Gastroesophageal sphincter (tissue), 4 donors: ENCODE measurements at regions not wholly inside any gene's neighbourhood (a gene's known extent, or its start where the extent isn't known, plus 50 kb on each side); places are given as distances from the start of the nearest gene placed in this dataset.

ENCODE experiments used
- ATAC-seq: fragments of 150-250 bp; one replicate; pipeline ENCODE4 v1.9.1; 2016; ENCODE audit warnings: mild to moderate bottlenecking, moderate library complexity
- H3K27ac ChIP-seq, 4 donors: fragments of 200-600 bp; sonication (generic) in 3 of 4; 1 replicate in 3 of 4; 2 replicates in 1 of 4; pipeline ENCODE4 v1.5.1; 2016 to 2019
- H3K27me3 ChIP-seq: fragments of 200-600 bp; sonication (generic); one replicate; pipeline ENCODE4 v1.5.1; 2019
- H3K36me3 ChIP-seq, 2 donors: fragments of 200-600 bp; sonication (generic); one replicate each; pipeline ENCODE4 v1.5.1; 2019; ENCODE audit warnings: control low read depth in 1 of 2
- H3K4me1 ChIP-seq, 3 donors: fragments of 200-600 bp; sonication (generic); 1 replicate in 2 of 3; 2 replicates in 1 of 3; pipeline ENCODE4 v1.5.1; 2016 to 2019; ENCODE audit warnings: control low read depth in 2 of 3
- H3K4me3 ChIP-seq, 2 donors: fragments of 200-600 bp; sonication (generic); one replicate each; pipeline ENCODE4 v1.5.1; 2019; ENCODE audit warnings: mild to moderate bottlenecking in 1 of 2, moderate library complexity in 1 of 2
- H3K9me3 ChIP-seq, 3 donors: fragments of 200-600 bp; sonication (generic); one replicate each; pipeline ENCODE4 v1.5.1; 2017 to 2019; ENCODE audit warnings: control low read depth in 2 of 3
- CTCF ChIP-seq, 4 experiments: fragments of 200-600 bp in 2 of 4; fragments of 450-650 bp in 2 of 4; sonication (generic) in 1 of 4; IDR thresholded peaks; one replicate each; pipeline ENCODE4 v1.5.1; 2017 to 2019; ENCODE audit warnings: antibody characterized with exemption in 4 of 4, mild to moderate bottlenecking in 2 of 4, moderate library complexity in 2 of 4
- EP300 ChIP-seq: sonication (generic); formaldehyde crosslinking; IDR thresholded peaks from one replicate; pipeline ENCODE4 v1.6.1; 2017; ENCODE audit warnings: antibody characterized with exemption, mild to moderate bottlenecking
- POLR2A ChIP-seq, 2 donors: fragments of 450-650 bp; IDR thresholded peaks; one replicate each; pipeline ENCODE4 v1.6.1; 2017; ENCODE audit warnings: antibody characterized with exemption in 2 of 2, mild to moderate bottlenecking in 2 of 2, moderate library complexity in 1 of 2
- POLR2AphosphoS5 ChIP-seq: sonication (generic); formaldehyde crosslinking; IDR thresholded peaks from one replicate; pipeline ENCODE4 v1.6.1; 2017; ENCODE audit warnings: antibody characterized with exemption
- WGBS, 2 donors: methylation state at CpG; one replicate each; pipeline ENCODE4 v1.1.5; 2018; ENCODE audit warnings: low coverage in 1 of 2; 5-methylcytosine and 5-hydroxymethylcytosine counted together

GRCh38 chr2:71786291-71787107 lies 333.1 kb downstream of the DYSF start:
- no peak overlapping the region for H3K4me3 ChIP-seq

DNA sequence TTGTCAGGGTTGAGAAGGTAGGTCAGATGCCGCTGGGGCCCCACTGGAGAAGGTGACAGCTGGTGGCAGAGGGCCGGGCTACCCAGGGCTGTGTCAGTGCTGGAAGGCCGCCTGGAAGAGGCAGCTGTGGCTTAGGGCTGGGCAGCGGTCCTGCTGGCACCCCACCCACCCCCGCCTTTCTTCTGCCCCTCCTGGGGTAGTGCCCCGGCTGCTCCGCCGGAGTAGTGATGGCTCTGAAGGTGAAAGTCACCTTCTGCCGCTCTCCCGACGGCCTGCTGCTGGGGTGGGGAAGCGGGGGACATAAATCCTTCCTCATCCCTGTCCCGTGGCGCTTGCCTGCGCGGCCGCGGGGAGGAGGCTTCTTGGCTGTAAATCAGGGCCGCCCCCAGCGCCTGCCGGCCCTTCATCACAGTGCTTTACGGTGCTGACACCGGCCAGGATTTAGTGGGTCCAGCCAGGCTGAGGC lies 332.2 kb downstream of the DYSF start:
- Histone ChIP-seq H3K36me3 (no peaks in the 10 kb centered on the region), H3K27me3 (peaks cover 9% of the 10 kb centered on the region), H3K4me3 (no peak overlapping the region), H3K9me3 (no peaks in the 10 kb centered on the region), H3K4me1 (no peaks in the 10 kb centered on the region), H3K27ac (no peak overlapping the region)
- ATAC-seq = no peak
- TF ChIP-seq POLR2A (IDR thresholded peaks at IDR 0.05) (no peak), CTCF (IDR thresholded peaks at IDR 0.05) (no peak), EP300 (no peak), POLR2AphosphoS5 (no peak)
- no CpG with 5 or more reads among the region's 23 CpGs for WGBS, 2 donors

More at GRCh38 chr2:71786291-71787107, 333.1 kb downstream of the DYSF start:
- ATAC-seq = no peak
- Histone ChIP-seq H3K4me1 (no peaks in the 10 kb centered on the region), H3K9me3 (no peaks in the 10 kb centered on the region), H3K36me3 (no peaks in the 10 kb centered on the region), H3K27me3 (peaks cover 9% of the 10 kb centered on the region), H3K27ac (no peak overlapping the region)
- 92 to 95% methylated on average over 4 to 6 of the region's 17 CpGs for WGBS, 2 donors
- TF ChIP-seq POLR2A (IDR thresholded peaks at IDR 0.05) (no peak), POLR2AphosphoS5 (no peak), CTCF (IDR thresholded peaks at IDR 0.05) (no peak), EP300 (no peak)

GRCh38 chr2:71784734-71785511 lies 331.6 kb downstream of the DYSF start:
- Histone ChIP-seq H3K9me3 (no peaks in the 10 kb centered on the region), H3K27ac (no peak overlapping the region), H3K4me3 (no peak overlapping the region), H3K36me3 (no peaks in the 10 kb centered on the region), H3K27me3 (peaks cover 9% of the 10 kb centered on the region), H3K4me1 (no peaks in the 10 kb centered on the region)
- no peak for ATAC-seq
- TF ChIP-seq POLR2A (IDR thresholded peaks at IDR 0.05) = no peak
- TF ChIP-seq POLR2AphosphoS5 = no peak
- no peak for TF ChIP-seq EP300
- TF ChIP-seq CTCF (IDR thresholded peaks at IDR 0.05) = no peak
- WGBS, 2 donors = 40 to 100% methylated on average over 2 to 4 of the region's 8 CpGs

GRCh38 chr2:71783815-71784214 lies 330.5 kb downstream of the DYSF start:
- 81% methylated on average over 3 of the region's 4 CpGs; no CpG with 5 or more reads in 1 of the 2 donors for WGBS, 2 donors
- H3K9me3 ChIP-seq = no peaks in the 10 kb centered on the region
- peaks cover 9% of the 10 kb centered on the region for H3K27me3 ChIP-seq
- no peak for ATAC-seq
- H3K4me1 ChIP-seq = peaks cover 0 to 6% (median 0%) of the 10 kb centered on the region in 3 donors
- H3K36me3 ChIP-seq = no peaks in the 10 kb centered on the region
- H3K27ac ChIP-seq = no peak overlapping the region
- H3K4me3 ChIP-seq = no peak overlapping the region
- TF ChIP-seq EP300 = no peak
- no peak for TF ChIP-seq POLR2AphosphoS5
- TF ChIP-seq CTCF (IDR thresholded peaks at IDR 0.05) = no peak
- TF ChIP-seq POLR2A (IDR thresholded peaks at IDR 0.05) = no peak
